OCI-LY7 (cell line): ENCODE measurements at regions not wholly inside any gene's neighbourhood (a gene's known extent, or its start where the extent isn't known, plus 50 kb on each side); places are given as distances from the start of the nearest gene placed in this dataset.

Experiments
- BruUV-seq: library from RNA; stranded (reverse); fragments of 400-500 nt; replicated peaks from 2 replicates; lab custom pipeline; 2021; lab: Mats Ljungman, UMichigan
- CTCF ChIA-PET: fragments of 300-600 bp; sonication (Branson Sonifier 250); formaldehyde crosslinking; loops from one replicate; lab custom pipeline; 2022; ENCODE audit warnings: antibody characterized with exemption; ENCODE audit not compliant: unreplicated experiment; lab: Charles Lee
- POLR2A ChIA-PET: fragments of 300-600 bp; sonication (Branson Sonifier 250); formaldehyde crosslinking; loops from one replicate; lab custom pipeline; 2022; ENCODE audit warnings: antibody characterized with exemption; lab: Charles Lee
- DNase-seq: peaks from one replicate; pipeline ENCODE4 v3.0.0-alpha.2; 2015; ENCODE audit warnings: low spot score
- H2AFZ ChIP-seq: fragments of 200-600 bp; sonication (generic), shearing (Covaris generic); 2 replicates; pipeline ENCODE4 v1.6.1; 2014; ENCODE audit warnings: mild to moderate bottlenecking, antibody characterized with exemption, low read length, moderate library complexity
- H3K27ac ChIP-seq: fragments of 200-600 bp; sonication (generic); 2 replicates; pipeline ENCODE4 v1.5.1; 2014; ENCODE audit warnings: mixed run types, low read depth, mild to moderate bottlenecking, moderate library complexity, low read length, inconsistent platforms; ENCODE audit not compliant: poor library complexity, severe bottlenecking
- H3K36me3 ChIP-seq: fragments of 200-600 bp; sonication (generic); 2 replicates; pipeline ENCODE4 v1.6.1; 2014; ENCODE audit warnings: mild to moderate bottlenecking, antibody characterized with exemption, low read length, moderate library complexity, mixed read lengths; ENCODE audit not compliant: insufficient read depth
- H3K4me1 ChIP-seq: fragments of 200-600 bp; sonication (generic); 2 replicates; pipeline ENCODE4 v1.5.1; 2014; ENCODE audit warnings: mild to moderate bottlenecking, low read length; ENCODE audit not compliant: insufficient read depth, poor library complexity, severe bottlenecking
- H3K4me2 ChIP-seq: fragments of 200-600 bp; sonication (generic); 2 replicates; pipeline ENCODE4 v1.6.1; 2014; ENCODE audit warnings: mild to moderate bottlenecking, low read length
- H3K4me3 ChIP-seq: fragments of 200-600 bp; sonication (generic); 2 replicates; pipeline ENCODE4 v1.5.1; 2014; ENCODE audit warnings: mild to moderate bottlenecking, low read depth, low read length; ENCODE audit not compliant: poor library complexity, severe bottlenecking
- H3K79me2 ChIP-seq: fragments of 200-600 bp; sonication (generic); 2 replicates; pipeline ENCODE4 v1.6.1; 2016; ENCODE audit warnings: low read depth, mild to moderate bottlenecking, low read length, moderate library complexity, mixed read lengths; ENCODE audit not compliant: insufficient read depth
- H3K9me2 ChIP-seq: fragments of 200-600 bp; sonication (generic); 2 replicates; pipeline ENCODE4 v1.6.1; 2016; ENCODE audit warnings: mild to moderate bottlenecking, low read length, mixed read lengths; ENCODE audit not compliant: insufficient read depth
- H3K9me3 ChIP-seq: fragments of 200-600 bp; sonication (generic); 2 replicates; pipeline ENCODE4 v1.6.1; 2014; ENCODE audit warnings: mild to moderate bottlenecking, mixed run types, low read length, mixed read lengths
- H4K20me1 ChIP-seq: fragments of 200-600 bp; sonication (generic); 2 replicates; pipeline ENCODE4 v1.6.1; 2014; ENCODE audit warnings: mild to moderate bottlenecking, antibody characterized with exemption, low read length, moderate library complexity, mixed read lengths; ENCODE audit not compliant: insufficient read depth
- EZH2phosphoT487 ChIP-seq: fragments of 200-600 bp; sonication (generic); IDR thresholded peaks from 2 replicates; pipeline ENCODE4 v1.6.1; 2018; ENCODE audit warnings: low read depth, borderline replicate concordance, mild to moderate bottlenecking, mixed run types, antibody characterized with exemption, low read length, moderate library complexity, mixed read lengths
- intact Hi-C: fragments of 100-400 bp; cut with micrococcal nuclease; formaldehyde crosslinking; loops from one replicate; pipeline ENCODE4 v1.10.0; 2022; ENCODE audit not compliant: unreplicated experiment
- TF ChIP-seq, protein P1 (sequence below): fragments of 200-600 bp; sonication (generic); conservative IDR thresholded peaks from 2 replicates; pipeline ENCODE4 v1.5.1; 2014; ENCODE audit warnings: mild to moderate bottlenecking, antibody characterized with exemption, low read length, moderate library complexity, mixed read lengths

DNA sequence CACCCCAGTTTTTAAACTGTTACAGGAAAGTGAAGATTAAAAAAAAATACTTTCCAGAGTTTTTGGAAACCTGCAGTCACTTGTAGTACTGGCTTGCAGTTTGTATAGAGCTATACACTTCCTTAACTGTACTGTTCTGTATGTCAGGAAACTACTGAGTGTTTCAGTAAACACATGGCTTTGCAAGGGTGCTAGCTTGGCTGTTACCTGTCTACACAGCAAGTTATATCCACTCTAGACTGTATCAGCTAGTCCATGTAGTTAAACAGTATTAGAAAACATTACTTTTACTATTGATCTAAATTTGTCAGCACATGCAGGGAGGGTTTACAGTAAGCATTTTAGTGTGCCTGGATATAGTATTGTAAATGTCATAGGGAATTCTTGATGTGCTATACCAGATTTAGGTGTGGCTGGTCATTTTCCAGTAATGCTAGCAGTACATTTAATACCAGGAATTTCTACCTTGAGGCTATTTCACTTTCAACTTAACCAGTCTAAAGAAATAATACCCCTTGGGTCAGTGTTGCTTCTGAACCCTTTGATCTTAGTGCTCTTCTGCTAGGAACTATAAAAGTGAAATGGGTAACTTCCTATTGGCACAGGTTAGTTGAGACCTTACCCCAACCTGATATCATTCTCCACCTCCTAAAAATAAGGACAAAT is 192.3 kb upstream of the ANKRD50 start:
- BruUV-seq: no TSS peak

DNA sequence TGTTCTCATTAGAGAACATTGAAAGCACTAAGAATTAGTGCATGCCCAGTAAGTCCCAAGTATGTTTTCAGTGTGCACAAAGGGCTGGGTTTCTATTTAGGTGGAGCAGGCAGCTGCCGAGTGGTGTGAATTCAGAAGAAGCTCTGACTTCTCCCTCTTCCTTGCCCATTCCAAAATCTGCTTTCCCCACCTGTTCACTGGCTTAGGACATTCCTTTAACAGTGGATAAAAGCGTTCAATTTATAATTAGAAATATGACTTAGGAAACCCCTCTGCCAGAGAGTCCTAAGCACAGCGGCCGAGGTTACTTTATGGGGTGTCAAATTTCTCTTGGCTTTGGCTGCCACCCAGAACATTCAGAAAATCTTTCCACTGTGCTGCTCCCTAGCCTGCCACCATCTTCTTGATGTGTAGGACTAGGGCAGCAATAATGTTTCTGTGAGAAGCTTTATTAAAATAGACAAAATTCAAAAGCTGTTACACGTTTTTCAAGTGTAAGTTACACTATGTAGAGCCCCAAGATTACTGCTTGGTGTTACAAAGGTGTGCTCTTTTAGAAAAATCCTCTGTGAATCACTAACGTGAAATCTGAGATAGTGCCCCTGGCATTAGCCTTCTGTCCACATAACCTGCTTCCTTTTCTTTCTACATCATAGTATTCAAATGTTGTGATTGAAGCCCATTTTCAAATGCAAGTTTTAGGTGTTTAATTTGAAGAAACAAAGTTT is 191.6 kb upstream of the ANKRD50 start:
- ChIA-PET CTCF (no interaction called here), POLR2A (no interaction called here)
- DNase-seq: no peak
- Histone ChIP-seq H3K9me3 (no peaks in the 10 kb centered on the region), H3K79me2 (no peaks in the 10 kb centered on the region), H4K20me1 (no peaks in the 10 kb centered on the region), H3K27ac (no peak overlapping the region), H3K9me2 (no peaks in the 10 kb centered on the region), H3K4me2 (no peak overlapping the region), H3K36me3 (no peaks in the 10 kb centered on the region), H2AFZ (no peak overlapping the region), H3K4me1 (no peaks in the 10 kb centered on the region), H3K4me3 (no peak overlapping the region)
- intact Hi-C loops: no loop called here
- TF ChIP-seq, protein P1, sequence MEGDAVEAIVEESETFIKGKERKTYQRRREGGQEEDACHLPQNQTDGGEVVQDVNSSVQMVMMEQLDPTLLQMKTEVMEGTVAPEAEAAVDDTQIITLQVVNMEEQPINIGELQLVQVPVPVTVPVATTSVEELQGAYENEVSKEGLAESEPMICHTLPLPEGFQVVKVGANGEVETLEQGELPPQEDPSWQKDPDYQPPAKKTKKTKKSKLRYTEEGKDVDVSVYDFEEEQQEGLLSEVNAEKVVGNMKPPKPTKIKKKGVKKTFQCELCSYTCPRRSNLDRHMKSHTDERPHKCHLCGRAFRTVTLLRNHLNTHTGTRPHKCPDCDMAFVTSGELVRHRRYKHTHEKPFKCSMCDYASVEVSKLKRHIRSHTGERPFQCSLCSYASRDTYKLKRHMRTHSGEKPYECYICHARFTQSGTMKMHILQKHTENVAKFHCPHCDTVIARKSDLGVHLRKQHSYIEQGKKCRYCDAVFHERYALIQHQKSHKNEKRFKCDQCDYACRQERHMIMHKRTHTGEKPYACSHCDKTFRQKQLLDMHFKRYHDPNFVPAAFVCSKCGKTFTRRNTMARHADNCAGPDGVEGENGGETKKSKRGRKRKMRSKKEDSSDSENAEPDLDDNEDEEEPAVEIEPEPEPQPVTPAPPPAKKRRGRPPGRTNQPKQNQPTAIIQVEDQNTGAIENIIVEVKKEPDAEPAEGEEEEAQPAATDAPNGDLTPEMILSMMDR: no peak
- no peak for TF ChIP-seq EZH2phosphoT487
- no TSS peak for BruUV-seq

More for the DNA sequence above, 192.3 kb upstream of the ANKRD50 start:
- ChIA-PET CTCF (no interaction called here), POLR2A (no interaction called here)
- DNase-seq: no peak
- no peaks in the 10 kb centered on the region for H3K9me2 ChIP-seq
- H3K27ac ChIP-seq: no peak overlapping the region
- H3K4me1 ChIP-seq: no peaks in the 10 kb centered on the region
- no peak overlapping the region for H3K4me3 ChIP-seq
- H3K36me3 ChIP-seq: no peaks in the 10 kb centered on the region
- no peaks in the 10 kb centered on the region for H3K79me2 ChIP-seq
- H3K4me2 ChIP-seq: no peak overlapping the region
- intact Hi-C loops: no loop called here
- no peak for TF ChIP-seq EZH2phosphoT487
- TF ChIP-seq, protein P1: no peak
- no peaks in the 10 kb centered on the region for H4K20me1 ChIP-seq
- H3K9me3 ChIP-seq: no peaks in the 10 kb centered on the region
- no peak overlapping the region for H2AFZ ChIP-seq

DNA sequence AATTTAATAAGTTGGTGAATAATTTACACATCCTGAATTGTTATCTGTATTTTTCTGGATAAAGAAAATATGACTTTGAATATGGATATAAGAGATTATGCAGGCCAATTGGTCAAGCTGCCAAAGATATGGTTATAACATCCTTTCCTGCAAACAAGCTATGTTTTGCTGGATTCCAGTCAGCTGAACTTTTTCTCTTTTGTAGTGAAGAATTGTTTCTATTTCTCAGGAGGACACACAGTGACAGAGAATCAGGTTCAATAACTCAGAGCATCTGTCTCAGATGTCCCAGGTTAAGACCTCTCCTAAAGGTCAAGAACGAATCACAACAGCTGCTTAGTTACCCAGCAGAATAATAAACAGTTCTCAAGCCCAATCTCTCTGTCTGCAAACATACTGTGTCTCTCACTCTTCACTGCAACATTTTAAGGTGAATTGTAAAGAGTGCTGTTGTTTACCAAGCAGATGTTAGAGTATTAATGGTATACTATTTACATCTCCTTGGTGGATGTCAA is 189.5 kb upstream of the ANKRD50 start:
- Histone ChIP-seq H3K36me3 (no peaks in the 10 kb centered on the region), H3K79me2 (no peaks in the 10 kb centered on the region), H2AFZ (no peak overlapping the region), H4K20me1 (no peaks in the 10 kb centered on the region), H3K4me2 (no peak overlapping the region), H3K9me3 (no peaks in the 10 kb centered on the region), H3K4me1 (no peaks in the 10 kb centered on the region), H3K27ac (no peak overlapping the region), H3K4me3 (no peak overlapping the region), H3K9me2 (no peaks in the 10 kb centered on the region)
- TF ChIP-seq EZH2phosphoT487: no peak
- TF ChIP-seq, protein P1: no peak
- POLR2A ChIA-PET: interaction anchor here (1.6 kb wide), 1 partner anchor 12 kb away, joined by 4 read pairs; no protein-coding TSS in a partner anchor
- DNase-seq: no peak
- intact Hi-C loops: no loop called here
- CTCF ChIA-PET: no interaction called here
- BruUV-seq: no TSS peak
